HG03135 (cell line): ENCODE measurements at regions not wholly inside any gene's neighbourhood (a gene's known extent, or its start where the extent isn't known, plus 50 kb on each side); places are given as distances from the start of the nearest gene placed in this dataset.
"Not testable (repeated sequence)": the region's sequence is repeated elsewhere in the genome, so short reads cannot be mapped to it uniquely, and the experiment has no call there.

ENCODE experiments used
- ATAC-seq: cut with Tn5 transposase; IDR thresholded peaks from one replicate; pipeline ENCODE4 v1.9.1; 2021; ENCODE audit warnings: mild to moderate bottlenecking, moderate library complexity; ENCODE audit not compliant: unreplicated experiment

DNA sequence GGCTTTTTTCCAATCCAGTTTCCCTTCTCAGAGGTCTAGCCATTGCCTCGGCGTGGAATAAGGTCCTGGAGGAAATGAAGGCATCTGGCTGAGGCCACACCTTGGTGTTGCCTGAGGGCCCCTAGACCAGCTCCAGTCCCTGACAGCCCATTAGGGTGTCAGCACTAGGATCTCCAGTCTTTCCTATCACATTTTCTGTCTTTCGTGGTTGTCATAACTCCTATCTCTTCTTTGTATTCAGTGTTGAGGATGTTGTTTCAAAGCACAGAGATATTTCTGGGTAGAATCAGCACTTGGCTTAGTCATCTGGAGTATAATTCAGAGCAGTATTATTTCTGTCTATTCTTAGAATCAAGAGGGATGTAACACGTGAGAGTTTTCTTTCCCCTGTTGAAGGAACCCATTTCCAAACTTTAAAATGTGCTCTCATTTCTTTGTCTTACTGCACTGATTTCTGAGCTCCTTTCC lies 844.3 kb downstream of the KCNT2 start:
- ATAC-seq = no peak

- no peak for ATAC-seq
Measured at GRCh38 chr1:195763146-195763906, 844.9 kb downstream of the KCNT2 start.

DNA sequence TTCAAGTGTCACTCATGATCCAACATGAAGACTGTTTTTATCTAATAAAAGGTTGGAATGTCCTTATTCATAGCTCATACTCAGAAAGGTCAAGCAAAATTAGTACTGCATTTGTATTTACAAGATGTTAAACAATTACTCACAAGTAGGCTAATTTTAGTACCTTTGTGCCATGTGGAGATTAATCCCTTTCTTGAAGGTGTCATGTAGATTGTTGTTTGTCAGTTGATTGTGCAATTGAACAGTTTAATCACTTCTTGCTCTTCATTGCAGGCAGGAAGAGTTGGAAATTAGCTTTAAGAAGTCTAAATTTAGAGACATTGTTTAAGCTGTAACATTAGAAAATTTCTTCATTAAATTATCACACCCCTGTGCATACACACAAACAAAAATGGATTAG lies 847.1 kb downstream of the KCNT2 start:
- no peak for ATAC-seq

DNA sequence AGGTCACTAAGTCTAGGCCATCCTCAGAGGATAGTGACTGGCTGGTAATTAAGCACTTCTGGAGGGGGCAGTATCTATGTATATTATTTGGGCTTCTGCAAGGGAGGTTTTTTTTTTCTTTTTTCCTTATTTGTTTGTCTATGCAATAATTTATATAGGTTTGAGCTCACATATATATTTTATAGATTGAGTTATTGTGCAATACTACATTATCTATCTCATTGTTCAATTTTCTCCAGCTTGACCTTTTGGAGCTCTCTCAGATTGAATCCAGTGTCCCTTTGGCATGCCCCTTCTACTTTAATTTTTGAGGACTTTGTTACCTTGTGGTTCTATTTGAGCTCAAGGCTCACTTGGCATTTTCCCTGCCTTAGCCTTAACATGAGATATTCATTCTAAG lies 852.1 kb downstream of the KCNT2 start:
- ATAC-seq = no peak

GRCh38 chr1:195754874-195755273 lies 853.4 kb downstream of the KCNT2 start:
- ATAC-seq = no peak

- no peak for ATAC-seq
Measured at GRCh38 chr1:195754303-195754702, 853.9 kb downstream of the KCNT2 start.

DNA sequence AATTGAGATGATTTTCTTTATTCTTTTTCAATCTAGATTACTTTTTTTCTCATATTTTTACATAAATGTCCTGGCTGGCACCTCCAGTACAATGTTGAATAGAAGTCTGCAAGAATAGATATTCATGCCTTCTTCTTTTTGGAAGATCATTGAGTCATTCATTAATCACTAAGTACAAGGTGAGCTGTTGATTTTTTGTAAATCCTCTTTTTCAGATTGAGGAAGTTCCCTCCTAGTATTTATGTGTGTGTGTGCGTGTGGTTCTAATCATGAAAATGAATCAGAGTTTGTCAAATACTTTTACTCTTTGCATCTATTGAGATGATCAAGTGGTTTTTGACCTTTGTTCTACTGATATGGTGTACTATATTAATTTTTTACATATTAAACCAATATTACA lies 859.3 kb downstream of the KCNT2 start:
- no peak for ATAC-seq

GRCh38 chr1:195745189-195746010 lies 862.8 kb downstream of the KCNT2 start:
- no peak for ATAC-seq

GRCh38 chr1:195744256-195744655 lies 864.0 kb downstream of the KCNT2 start:
- ATAC-seq = no peak

- ATAC-seq = no peak
Measured at GRCh38 chr1:195740862-195741261, 867.4 kb downstream of the KCNT2 start.

GRCh38 chr1:195738966-195739650 lies 869.1 kb downstream of the KCNT2 start:
- no peak for ATAC-seq

- no peak for ATAC-seq
Measured at GRCh38 chr1:195735140-195735539, 873.1 kb downstream of the KCNT2 start.

GRCh38 chr1:195733826-195734225 lies 874.4 kb downstream of the KCNT2 start:
- ATAC-seq = no peak

DNA sequence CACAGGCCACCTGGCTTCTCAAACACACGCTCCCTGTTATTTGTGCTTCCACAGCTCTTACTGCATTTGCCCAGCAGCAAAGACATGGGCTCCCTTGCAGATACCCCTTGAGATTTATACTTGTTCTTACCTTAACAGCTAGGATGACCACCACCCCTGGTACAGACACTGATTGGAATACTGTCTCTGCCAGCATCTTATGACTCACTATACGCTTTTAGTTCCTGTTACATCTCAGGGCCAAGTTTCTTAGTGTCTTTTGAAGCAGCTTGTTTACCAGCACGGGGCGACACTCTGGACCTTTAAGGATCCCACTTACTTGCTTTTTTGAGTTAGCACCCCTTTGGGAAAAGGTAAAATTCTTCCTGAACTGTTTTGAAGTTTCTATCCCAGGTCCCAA lies 874.8 kb downstream of the KCNT2 start:
- ATAC-seq = no peak

DNA sequence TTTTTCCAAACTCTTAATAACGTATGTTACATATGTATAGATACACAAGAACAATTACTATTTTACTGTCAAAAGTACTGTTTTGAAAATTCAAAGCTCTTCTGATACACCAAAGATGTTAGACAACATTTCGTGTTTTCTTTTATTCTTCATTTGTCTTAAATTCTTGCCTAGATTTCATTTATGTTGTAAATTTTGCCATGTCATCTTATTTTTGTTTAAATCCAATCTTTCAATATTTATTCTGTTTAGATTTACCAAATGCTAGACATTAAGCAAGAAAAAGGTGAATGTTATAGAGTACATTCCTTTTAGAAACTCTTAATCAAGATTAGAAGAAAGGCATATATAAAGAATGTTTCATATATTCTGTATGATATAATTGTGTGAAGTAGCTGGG lies 876.9 kb downstream of the KCNT2 start:
- no peak for ATAC-seq

- ATAC-seq = no peak
Measured at GRCh38 chr1:195723796-195724194, 884.4 kb downstream of the KCNT2 start.

DNA sequence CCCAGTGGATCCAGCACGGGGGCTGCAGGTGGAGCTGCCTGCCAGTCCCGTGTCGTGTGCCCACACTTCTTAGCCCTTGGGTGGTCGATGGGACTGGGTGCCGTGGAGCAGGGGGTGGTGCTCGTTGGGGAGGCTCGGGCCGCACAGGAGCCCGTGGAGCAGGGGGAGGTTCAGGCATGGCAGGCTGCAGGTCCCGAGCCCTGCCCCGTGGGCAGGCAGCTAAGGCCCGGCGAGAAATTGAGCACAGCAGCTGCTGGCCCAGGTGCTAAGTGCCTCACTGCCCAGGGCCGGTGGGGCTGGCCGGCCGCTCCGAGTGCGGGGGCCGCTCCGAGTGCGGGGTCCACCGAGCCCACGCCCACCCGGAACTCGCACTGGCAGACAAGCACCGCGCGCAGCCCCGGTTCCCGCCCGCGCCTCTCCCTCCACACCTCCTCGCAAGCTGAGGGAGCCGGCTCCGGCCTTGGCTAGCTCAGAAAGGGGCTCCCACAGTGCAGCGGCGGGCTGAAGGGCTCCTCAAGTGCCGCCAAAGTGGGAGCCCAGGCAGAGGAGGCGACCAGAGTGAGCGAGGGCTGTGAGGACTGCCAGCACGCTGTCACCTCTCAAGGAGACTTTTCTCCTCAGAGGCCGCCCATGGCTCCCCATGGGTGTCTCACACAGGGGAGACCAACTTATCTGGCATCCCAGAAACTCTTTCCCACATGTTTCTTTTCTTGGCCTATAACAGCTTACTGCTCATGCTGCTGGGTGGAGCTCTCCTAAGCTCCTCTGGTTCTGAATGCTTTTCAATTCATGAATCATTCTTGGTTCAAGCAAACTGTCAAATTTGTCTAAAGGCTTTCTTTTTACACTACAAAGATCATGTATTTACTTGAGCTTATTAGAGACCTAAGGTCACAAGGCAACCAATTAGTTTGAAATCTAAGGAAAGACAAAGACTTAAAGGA lies 885.1 kb downstream of the KCNT2 start:
- not testable (repeated sequence) for ATAC-seq

- not testable (repeated sequence) for ATAC-seq
Measured at GRCh38 chr1:195722146-195722545, 886.1 kb downstream of the KCNT2 start.

DNA sequence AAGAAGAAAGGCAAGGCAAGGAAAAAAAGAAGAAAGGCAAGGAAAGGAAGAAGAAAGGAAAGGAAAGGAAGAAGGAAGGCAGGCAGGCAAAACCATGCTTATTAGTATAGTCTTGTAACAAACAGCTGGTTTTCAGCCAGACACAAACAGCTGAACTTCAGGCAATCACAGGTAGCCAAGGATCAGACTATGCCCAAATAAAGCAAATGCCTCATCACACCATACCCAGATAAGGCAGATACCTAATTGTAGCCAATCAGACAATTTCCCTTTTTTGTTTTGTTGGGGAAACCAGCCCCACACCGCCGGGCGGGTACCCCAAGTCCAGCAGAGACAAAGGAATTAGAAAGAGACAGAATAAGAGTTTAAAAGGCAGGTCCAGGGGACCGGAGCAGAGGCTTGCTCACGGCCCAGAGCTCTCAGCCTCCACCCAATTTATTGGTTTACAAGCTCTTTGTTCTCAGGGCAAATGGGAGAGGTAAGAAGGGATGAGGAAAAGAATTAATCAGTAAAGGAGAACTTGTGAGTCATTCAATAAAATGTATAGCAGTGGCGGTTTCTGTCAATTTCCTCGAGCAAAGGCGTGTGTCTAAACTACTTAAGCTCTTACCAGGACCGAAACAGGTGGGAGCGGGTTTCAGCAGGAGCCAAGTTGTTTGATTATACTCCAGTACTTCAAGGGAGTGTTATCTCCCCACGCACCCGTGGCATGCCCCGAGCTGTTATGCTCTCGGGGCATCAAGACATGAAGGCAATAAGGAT lies 886.8 kb downstream of the KCNT2 start:
- no peak for ATAC-seq

GRCh38 chr1:195717651-195718050 lies 890.6 kb downstream of the KCNT2 start:
- ATAC-seq = no peak
